Urinary bladder (tissue), 3 donors: ENCODE measurements at regions not wholly inside any gene's neighbourhood (a gene's known extent, or its start where the extent isn't known, plus 50 kb on each side); places are given as distances from the start of the nearest gene placed in this dataset.

ENCODE experiments used
- DNase-seq: peaks from one replicate; pipeline ENCODE4 v3.0.0-alpha.2; 2015; ENCODE audit errors: extremely low spot score
- H3K27ac ChIP-seq: one replicate; pipeline ENCODE4 v1.5.1; 2013; ENCODE audit warnings: low read depth, mild to moderate bottlenecking, moderate library complexity
- H3K36me3 ChIP-seq: one replicate; pipeline ENCODE4 v1.6.1; 2013; ENCODE audit warnings: mild to moderate bottlenecking, moderate library complexity; ENCODE audit not compliant: insufficient read depth
- H3K4me1 ChIP-seq: one replicate; pipeline ENCODE4 v1.6.1; 2013; ENCODE audit warnings: mild to moderate bottlenecking, moderate library complexity; ENCODE audit not compliant: insufficient read depth
- H3K4me3 ChIP-seq: one replicate; pipeline ENCODE4 v1.5.1; 2013; ENCODE audit warnings: low read depth, low read length
- WGBS: extraction: QIAGEN DNeasy Blood & Tissue Kit; methylation state at CpG from one replicate; pipeline ENCODE4 v1.1.7; 2013; 5-methylcytosine and 5-hydroxymethylcytosine counted together
- donor health status: healthy with polysubstance abuse.
- donor health status: healthy.

DNA sequence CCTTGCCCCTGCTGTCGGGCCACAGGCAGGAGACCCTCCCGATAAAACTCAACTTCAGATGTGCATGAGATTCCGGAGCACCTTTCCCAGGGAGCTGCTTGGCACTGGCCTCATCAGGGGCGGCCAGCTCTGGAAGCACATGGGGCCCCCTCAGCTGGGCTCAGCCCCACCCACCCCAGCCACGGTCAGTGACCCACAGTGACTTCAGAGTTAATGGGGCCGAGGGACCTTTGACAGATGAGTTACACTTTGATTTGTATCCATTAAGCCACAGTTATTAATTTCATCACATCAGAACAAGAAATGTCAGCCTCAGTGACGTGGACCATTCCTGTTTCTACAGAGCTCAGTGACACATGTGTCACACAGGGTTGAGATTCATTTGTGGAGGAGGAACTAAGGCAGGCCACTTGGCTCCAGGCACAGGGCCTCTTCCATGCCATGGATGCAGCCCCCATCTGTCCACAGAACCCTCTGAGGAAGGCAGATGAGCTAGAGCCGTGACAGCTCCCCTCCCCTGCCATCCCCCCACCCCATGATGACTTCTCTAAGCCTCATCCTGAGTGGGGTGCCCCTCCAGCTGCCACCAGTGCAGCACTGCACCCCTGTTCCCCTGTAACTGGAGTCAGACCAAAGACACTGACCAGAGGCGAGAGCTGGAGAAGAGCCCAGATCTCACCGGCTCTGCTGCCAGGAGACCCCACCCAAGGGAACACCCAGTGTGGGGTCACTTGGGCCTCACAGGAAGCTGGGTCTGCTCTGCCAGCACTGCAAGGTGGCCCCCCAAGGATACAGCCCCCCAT lies 69.4 kb upstream of the ADAMTS2 start:
- Histone ChIP-seq H3K4me1 (no peaks in the 10 kb centered on the region), H3K4me3 (no peak overlapping the region)
- 67% methylated on average over 10 of the region's 10 CpGs for WGBS

DNA sequence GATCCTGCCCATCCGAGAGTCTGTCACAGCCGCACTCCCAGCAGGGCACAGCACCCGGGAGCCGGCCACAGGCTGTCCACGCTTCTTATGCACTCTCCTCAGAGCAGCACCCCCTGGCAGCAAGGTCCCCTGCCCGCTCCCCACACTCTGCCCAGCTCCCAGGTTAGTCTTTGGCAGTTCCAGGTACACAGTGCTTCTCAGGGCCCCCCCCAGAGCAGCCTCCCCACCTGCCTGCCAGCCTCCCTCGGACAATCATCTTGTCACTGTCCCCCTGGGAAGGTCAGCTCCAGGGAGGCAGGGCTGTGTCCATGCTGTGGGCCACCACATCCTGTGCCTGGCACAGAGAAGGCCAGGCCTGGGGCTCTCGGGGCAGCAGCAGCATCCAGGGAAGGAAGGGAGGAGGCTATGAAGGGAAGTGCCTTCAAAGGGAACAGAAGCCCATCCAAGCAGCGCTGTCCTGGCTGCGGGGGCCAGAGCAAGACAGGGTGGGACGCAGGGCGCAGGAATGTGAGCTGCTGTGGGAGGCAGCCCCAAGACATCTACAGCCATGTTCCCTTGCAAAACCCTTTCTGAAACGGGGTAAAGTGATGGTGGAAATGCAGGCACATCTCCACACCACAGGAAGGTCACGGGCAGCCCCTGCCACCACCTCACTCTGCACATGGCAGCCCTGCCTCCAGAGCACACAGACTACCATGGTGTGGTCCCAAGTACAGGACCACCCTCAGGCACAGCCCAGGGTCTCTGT lies 68.6 kb upstream of the ADAMTS2 start:
- WGBS, result 90% methylated on average over 14 of the region's 14 CpGs
- DNase-seq, result no peak
- no peak overlapping the region for H3K4me3 ChIP-seq
- no peaks in the 10 kb centered on the region for H3K4me1 ChIP-seq
- no peak overlapping the region for H3K27ac ChIP-seq
- no peaks in the 10 kb centered on the region for H3K36me3 ChIP-seq

More for the DNA sequence above, 69.4 kb upstream of the ADAMTS2 start:
- H3K27ac ChIP-seq, result no peak overlapping the region
- no peak for DNase-seq
- no peaks in the 10 kb centered on the region for H3K36me3 ChIP-seq

DNA sequence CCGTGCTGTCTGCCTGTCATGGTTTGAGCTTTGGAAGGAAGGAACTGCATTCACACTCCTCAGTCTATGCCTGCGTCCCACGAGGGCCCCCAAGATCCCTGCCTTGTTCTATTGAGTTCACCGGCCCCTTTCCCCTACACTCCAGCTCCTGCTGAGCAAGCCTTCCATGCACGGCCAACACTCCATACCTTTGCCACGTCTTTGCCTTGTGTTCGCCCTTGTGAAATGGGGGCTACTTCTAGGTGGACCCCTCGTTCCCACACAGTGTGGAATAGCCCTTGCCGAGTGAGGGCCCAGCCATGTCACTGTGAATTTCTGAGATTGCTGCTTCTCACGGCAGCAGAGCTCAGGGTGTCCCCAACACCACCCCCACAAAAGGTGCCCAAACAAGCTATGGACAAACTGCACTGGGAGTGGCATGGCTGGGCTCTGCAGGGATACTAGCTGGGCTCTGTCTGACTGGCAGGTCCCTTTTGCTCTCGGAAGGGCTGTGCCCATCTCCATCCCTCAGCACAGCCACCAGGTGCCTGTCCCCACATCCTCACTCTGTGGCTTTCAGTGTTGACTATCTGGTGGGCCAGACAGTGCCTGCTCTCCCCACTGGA lies 67.9 kb upstream of the ADAMTS2 start:
- H3K4me1 ChIP-seq, result no peaks in the 10 kb centered on the region
- no peak overlapping the region for H3K27ac ChIP-seq
- no peak overlapping the region for H3K4me3 ChIP-seq
- H3K36me3 ChIP-seq, result no peaks in the 10 kb centered on the region
- no peak for DNase-seq
- WGBS, result 87% methylated on average over 11 of the region's 11 CpGs

DNA sequence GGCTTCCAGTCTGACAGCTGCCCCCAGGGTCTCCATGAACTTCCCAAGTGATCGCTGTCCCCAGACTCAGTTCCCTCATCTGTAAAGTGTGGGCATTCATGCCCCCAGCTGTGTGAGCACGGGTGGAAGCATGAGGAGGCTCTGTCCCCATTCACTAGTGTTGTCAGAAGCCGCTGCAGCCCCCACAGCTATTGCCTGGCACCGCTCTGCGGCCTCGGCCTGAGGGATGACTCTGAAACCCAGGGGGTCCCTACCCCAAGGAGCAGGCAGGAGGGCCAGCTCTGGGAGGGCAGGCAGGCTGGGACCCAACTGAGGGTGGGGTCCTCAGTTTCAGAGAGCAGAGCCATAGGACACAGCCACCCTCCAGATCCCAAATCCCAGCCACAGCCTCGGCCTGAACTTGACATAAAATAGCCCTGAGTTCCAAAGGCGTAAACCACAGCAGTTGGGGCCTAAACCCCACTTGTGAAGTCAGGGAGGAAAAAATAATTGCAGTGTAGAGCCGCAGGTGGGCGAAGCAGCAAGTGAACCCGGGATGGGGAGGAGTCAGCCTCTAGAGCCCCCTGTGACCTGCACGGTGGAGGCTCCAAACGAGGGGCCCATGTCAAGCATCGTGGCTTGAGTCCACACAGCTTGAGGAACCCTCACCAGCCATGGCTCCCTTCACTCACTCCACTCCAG lies 66.0 kb upstream of the ADAMTS2 start:
- Histone ChIP-seq H3K27ac (no peak overlapping the region), H3K4me1 (no peaks in the 10 kb centered on the region), H3K4me3 (no peak overlapping the region), H3K36me3 (no peaks in the 10 kb centered on the region)
- WGBS, result 93% methylated on average over 14 of the region's 14 CpGs
- DNase-seq, result no peak

DNA sequence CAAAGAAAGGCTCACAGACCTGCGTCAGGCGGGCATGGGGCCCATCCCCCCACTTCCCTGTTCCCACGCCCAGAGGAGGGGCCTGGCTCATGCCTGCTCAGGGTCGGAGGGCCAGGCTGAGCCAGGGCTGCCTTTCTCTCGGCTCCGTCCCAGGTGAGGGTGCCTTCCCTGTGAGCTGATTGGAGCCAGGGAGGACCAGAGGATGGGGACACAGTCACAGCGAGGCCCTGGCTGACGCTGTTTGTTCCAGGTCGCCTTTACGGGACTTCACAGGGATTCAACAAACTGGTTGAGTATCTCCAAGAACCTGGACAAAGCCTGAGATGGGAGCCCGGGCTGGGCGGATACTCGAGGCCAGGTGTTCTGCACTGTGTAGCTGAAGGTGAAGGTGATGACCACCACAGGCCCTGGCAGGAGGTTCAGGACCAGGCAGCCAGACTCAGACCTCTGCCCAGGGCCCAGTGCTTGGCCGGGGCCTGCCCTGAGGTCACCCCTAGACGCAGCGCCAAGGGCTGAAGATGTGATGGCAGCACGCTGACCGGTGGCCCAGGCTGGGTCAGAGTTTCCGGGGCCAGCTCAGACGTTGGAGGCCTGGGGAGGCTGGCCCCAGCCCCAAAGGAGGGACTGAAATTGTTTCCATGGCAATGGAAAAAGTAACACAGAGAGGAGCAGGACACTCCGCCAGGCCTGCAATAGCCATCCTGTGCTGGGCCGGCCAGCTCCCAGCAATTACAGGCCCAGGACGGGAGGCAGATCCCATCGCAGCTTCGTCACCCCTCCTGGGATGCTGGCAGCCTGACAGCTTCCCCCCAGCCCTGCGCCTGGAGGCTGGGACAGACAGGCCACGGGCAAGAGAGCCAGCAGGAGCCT lies 65.3 kb upstream of the ADAMTS2 start:
- Histone ChIP-seq H3K36me3 (no peaks in the 10 kb centered on the region), H3K4me3 (no peak overlapping the region), H3K4me1 (no peaks in the 10 kb centered on the region), H3K27ac (no peak overlapping the region)
- 92% methylated on average over 27 of the region's 27 CpGs for WGBS
- no peak for DNase-seq

DNA sequence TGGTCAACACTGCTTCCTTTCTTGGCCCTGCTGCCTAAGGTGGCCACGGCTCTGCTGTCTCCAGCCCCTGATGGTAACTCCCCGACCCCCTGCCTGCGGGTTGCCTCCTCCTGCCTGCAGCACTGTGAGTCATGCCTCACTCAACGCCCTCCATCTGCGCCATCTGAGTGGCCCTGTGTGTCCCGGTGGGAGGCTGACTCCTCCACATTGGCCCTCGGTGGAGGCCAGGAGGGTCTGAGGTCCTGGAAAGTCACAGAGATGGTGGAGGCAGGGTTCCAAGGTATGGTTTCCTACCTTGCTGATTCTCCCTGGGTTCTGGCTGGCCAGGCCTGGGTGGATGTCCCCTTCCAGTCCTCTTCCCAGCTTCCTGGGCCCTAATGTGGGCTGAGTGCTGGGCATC lies 64.5 kb upstream of the ADAMTS2 start:
- DNase-seq, result no peak
- no peaks in the 10 kb centered on the region for H3K4me1 ChIP-seq
- H3K4me3 ChIP-seq, result no peak overlapping the region
- no peak overlapping the region for H3K27ac ChIP-seq
- H3K36me3 ChIP-seq, result no peaks in the 10 kb centered on the region
- WGBS, result 97% methylated on average over 7 of the region's 7 CpGs

DNA sequence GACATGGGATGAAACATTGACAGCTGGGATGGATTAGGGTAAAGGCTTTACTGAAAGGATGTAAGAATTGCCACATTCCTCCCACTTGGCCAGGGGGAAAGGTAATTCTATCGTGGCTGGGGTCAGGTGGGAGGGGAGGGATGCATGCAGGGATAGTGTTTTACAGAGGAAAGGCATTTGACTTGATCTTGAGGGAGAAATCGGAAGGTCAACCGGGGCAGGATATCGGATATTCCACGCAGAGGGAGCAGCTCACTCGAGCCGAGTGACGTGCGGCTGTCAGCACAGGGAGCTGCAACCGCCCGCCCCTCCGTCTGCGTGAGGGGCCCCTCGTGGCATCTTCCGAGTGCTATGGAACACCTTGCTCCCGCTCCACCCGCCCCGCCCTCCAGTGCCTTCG lies 63.4 kb upstream of the ADAMTS2 start:
- Histone ChIP-seq H3K4me1 (no peaks in the 10 kb centered on the region), H3K27ac (no peak overlapping the region), H3K36me3 (no peaks in the 10 kb centered on the region), H3K4me3 (no peak overlapping the region)
- no peak for DNase-seq
- WGBS, result 87% methylated on average over 19 of the region's 19 CpGs

DNA sequence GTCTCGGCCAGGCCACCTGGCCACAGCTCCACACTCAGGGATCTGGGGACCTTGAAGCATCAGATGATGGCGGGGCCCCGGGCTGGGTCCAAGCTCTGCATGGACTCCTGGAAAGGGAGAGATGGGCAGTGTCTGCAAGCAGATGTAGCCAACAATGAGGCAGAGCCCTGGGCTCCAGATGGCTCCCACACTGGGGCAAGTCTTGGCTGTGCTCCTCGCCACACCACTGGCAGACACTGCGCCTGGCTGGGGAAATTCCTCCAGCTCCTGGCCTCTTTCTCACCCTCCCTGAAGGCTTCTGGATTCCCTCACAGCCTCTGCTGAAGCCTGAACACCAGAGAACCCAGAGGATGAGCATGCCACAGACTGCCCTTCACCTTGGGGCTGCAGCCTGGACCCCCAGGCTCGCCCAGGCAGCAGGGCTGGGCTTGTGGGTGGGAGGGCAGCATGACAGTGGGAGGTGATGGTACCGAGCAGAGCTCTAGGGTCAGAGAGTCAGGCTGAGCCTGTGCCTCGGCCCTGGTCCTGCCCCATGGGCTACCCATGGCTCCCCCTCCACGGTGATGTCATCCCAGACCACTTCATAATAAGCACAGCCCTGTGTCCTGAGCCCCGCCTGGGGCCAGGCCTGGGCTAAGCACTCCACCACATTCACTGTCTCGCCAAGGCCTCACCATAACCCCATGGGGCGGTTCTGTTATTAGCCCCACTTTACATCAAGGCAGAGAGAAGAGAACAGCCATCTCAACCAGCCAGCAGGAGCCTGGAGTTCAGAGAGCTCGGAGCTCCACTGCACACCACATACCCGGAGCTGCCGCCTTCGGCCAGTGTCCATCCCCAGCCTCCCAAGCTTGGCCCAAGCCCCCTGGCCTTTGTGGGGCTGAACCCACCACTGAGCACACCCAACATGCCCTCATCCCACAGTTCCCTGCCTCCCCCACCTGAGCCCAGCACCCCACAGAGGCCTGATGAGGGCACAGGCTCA lies 62.2 kb upstream of the ADAMTS2 start:
- H3K27ac ChIP-seq, result no peak overlapping the region
- WGBS, result 86% methylated on average over 16 of the region's 16 CpGs
- DNase-seq, result no peak

DNA sequence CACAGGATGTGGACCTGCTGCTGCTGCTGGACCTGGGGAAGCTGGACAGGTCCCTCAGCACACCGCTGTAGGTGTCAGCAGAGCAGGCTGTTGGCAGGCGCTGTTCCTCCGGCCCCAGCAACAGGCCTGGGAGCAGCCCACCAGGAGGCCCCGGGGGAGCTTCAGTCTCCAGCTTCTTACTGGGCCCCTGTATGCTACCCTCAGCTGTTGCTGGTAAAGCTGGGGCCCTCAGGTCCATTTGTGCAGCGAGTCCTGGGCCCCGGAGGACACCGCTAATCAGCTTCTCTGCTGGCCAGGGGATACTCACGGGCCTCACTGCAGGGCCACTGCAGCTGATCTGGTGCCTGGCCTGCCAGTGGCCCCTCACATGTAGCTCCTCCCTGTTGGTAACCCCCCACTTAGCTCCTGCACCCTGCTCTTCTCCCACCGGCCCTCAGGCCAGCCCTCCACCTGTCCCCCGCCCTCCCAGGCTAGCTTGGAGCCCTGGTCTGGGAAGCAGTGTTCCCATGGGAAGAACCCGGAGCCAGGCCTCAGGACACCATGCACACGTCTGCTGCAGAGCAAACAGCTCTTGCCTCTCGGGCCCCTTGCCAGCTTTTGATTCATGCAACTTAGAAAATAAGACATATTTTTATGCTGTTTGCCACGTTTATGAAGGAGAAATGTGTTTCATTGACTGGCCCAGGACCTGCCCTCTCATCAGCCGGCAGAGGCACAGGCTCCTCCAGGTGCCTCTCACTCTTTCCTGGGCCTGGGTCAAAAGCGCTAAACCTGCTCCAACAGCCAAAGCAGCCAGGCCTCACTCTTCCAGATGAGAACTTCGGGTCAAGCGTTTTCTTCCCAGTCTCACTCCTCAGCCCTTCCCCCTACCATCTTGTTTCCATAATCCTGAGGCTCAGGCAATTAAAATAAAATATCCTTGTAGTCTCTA lies 61.0 kb upstream of the ADAMTS2 start:
- no peak for DNase-seq
- Histone ChIP-seq H3K4me3 (no peak overlapping the region), H3K27ac (no peak overlapping the region), H3K36me3 (no peaks in the 10 kb centered on the region), H3K4me1 (no peaks in the 10 kb centered on the region)
- WGBS, result 67% methylated on average over 18 of the region's 18 CpGs

More for the DNA sequence above, 62.2 kb upstream of the ADAMTS2 start:
- Histone ChIP-seq H3K4me1 (no peaks in the 10 kb centered on the region), H3K4me3 (no peak overlapping the region), H3K36me3 (no peaks in the 10 kb centered on the region)

DNA sequence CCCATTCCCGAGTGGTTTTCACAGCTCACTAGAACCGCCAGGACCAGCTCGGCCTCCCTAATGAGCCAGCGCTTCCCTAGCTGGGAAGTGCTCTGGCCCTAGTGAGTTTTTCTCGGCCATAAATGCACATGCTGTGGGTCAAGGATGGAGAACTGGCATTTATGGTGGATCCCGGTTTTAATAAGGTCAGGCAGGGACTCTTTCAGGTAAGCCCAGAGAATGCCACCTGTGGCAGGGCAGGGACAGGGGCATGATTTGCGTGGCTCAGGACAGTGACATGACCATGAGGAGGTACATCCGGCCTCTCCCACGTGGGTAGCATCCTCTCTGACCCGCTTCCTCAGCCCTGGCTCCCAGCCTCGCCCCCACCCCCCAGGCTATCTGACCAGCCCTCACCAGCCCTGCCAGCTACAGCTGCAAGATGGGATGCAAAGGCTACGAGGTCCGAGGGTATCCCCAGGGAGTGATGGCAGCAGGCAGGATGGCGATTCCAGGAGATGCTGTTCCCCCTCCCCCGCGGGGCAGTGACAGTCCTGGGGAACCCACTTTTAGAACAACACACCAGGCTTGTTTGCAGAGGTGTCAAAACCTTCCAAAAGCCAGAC lies 60.3 kb upstream of the ADAMTS2 start:
- WGBS, result 91% methylated on average over 16 of the region's 16 CpGs
- no peaks in the 10 kb centered on the region for H3K4me1 ChIP-seq
- no peaks in the 10 kb centered on the region for H3K36me3 ChIP-seq
- H3K4me3 ChIP-seq, result no peak overlapping the region
- no peak for DNase-seq
- no peak overlapping the region for H3K27ac ChIP-seq

DNA sequence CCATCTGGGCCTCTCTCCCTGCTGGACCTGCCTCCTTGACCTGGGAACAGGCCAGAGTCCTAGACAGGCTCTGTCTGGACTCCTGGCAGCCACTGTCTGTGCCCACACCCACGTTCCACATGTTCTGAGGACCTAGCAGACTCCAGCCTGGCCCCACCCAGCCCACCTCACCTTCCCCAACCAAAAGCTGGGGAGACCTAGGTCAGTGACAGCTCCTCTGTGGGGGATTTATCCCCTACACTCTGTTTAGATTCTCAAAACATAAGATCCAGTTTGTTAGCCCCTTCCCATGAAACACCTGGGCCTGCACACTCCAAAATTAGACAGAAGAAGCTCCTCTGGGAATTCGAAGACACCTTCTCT lies 59.8 kb upstream of the ADAMTS2 start:
- Histone ChIP-seq H3K27ac (no peak overlapping the region), H3K4me3 (no peak overlapping the region), H3K4me1 (no peaks in the 10 kb centered on the region), H3K36me3 (no peaks in the 10 kb centered on the region)
- 84% methylated on average over 2 of the region's 2 CpGs for WGBS
- no peak for DNase-seq
